ENCODE measurements at regions not wholly inside any gene's neighbourhood (a gene's known extent, or its start where the extent isn't known, plus 50 kb on each side); places are given as distances from the start of the nearest gene placed in this dataset.
"Not testable (repeated sequence)": the region's sequence is repeated elsewhere in the genome, so short reads cannot be mapped to it uniquely, and the experiment has no call there.

- DNase-seq: not testable (repeated sequence)
These were observed 193.4 kb downstream of the XPNPEP1 start for GRCh38 chr10:109729895-109730294.

GRCh38 chr10:109727436-109727835 is 195.9 kb downstream of the XPNPEP1 start:
- no peak for DNase-seq

GRCh38 chr10:109726473-109726872 is 196.8 kb downstream of the XPNPEP1 start:
- DNase-seq: no peak

- no peak for DNase-seq
These were observed 200.0 kb downstream of the XPNPEP1 start for GRCh38 chr10:109723305-109723704.

- DNase-seq: no peak
These were observed 201.8 kb downstream of the XPNPEP1 start for GRCh38 chr10:109721453-109722064.

GRCh38 chr10:109706026-109706560 is 217.2 kb downstream of the XPNPEP1 start:
- DNase-seq: no peak

- no peak for DNase-seq
These were observed 221.6 kb downstream of the XPNPEP1 start for GRCh38 chr10:109701633-109702215.

GRCh38 chr10:109698882-109699664 is 224.2 kb downstream of the XPNPEP1 start:
- DNase-seq: no peak

- DNase-seq: no peak
These were observed 225.2 kb downstream of the XPNPEP1 start for GRCh38 chr10:109698086-109698485.

- no peak for DNase-seq
These were observed 226.1 kb downstream of the XPNPEP1 start for GRCh38 chr10:109696981-109697775.

- DNase-seq: no peak
These were observed 226.8 kb downstream of the XPNPEP1 start for GRCh38 chr10:109696462-109696861.

- DNase-seq: no peak
These were observed 227.3 kb downstream of the XPNPEP1 start for GRCh38 chr10:109695988-109696387.

GRCh38 chr10:109689785-109690184 is 233.5 kb downstream of the XPNPEP1 start:
- no peak for DNase-seq

GRCh38 chr10:109679478-109679877 is 243.8 kb downstream of the XPNPEP1 start:
- DNase-seq: no peak

GRCh38 chr10:109678857-109679256 is 244.5 kb downstream of the XPNPEP1 start:
- DNase-seq: no peak

- no peak for DNase-seq
These were observed 246.6 kb downstream of the XPNPEP1 start for GRCh38 chr10:109676703-109677102.

- DNase-seq: no peak
These were observed 254.6 kb downstream of the XPNPEP1 start for GRCh38 chr10:109668703-109669102.

GRCh38 chr10:109668154-109668665 is 255.1 kb downstream of the XPNPEP1 start:
- no peak for DNase-seq

- DNase-seq: no peak
These were observed 258.0 kb downstream of the XPNPEP1 start for GRCh38 chr10:109665321-109665720.

- DNase-seq: no peak
These were observed 258.8 kb downstream of the XPNPEP1 start for GRCh38 chr10:109664554-109664953.

- DNase-seq: no peak
These were observed 260.2 kb downstream of the XPNPEP1 start for GRCh38 chr10:109663122-109663521.

GRCh38 chr10:109652612-109653011 is 270.7 kb downstream of the XPNPEP1 start:
- DNase-seq: not testable (repeated sequence)

- DNase-seq: no peak
These were observed 273.1 kb downstream of the XPNPEP1 start for GRCh38 chr10:109650228-109650627.

All from stimulated activated CD4-positive, alpha-beta T cell treated with anti-CD3 and anti-CD28 coated beads, Interleukin-2, amount 100 ng/mL, for 24 hours (primary cell).